ENCODE measurements at regions not wholly inside any gene's neighbourhood (a gene's known extent, or its start where the extent isn't known, plus 50 kb on each side); places are given as distances from the start of the nearest gene placed in this dataset.
"Not testable (repeated sequence)": the region's sequence is repeated elsewhere in the genome, so short reads cannot be mapped to it uniquely, and the experiment has no call there.

DNA sequence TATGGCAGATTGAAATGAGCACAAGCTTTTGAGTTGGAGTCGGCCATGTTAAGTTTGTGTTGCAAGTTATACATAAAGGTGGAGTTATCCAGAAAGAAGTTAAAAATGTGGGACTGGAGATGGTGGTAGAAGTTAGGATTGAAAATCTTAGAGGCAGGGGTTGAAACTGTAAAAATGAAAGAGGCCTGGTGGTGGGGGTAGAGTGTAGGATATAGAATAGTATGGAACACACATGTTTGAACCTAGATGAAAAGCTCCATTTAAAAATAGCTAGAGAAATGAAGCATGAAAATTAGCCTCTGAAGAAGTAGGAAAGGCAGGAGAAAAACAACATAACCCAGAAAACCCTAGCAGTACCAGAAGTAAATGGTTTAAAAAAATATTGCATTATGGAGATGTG, 131.8 kb upstream of the ENPEP start:
- Histone ChIP-seq H3K4me3 (ENCODE audit: low read length in 3 of 3) (no peak overlapping the region), H3K27me3 (ENCODE audit: control insufficient read depth, insufficient read depth, low read length) (no peaks in the 10 kb centered on the region), H3K27ac (ENCODE audit: low read depth in 2 of 2, low read length in 2 of 2) (no peak overlapping the region), H3K36me3 (ENCODE audit: control insufficient read depth in 2 of 3, insufficient read depth in 3 of 3, low read length in 3 of 3) (no peaks in the 10 kb centered on the region), H3K4me1 (ENCODE audit: control insufficient read depth in 2 of 3, insufficient read depth in 2 of 3, low read depth in 1 of 3, low read length in 3 of 3) (peaks cover 0 to 2% (median 0%) of the 10 kb centered on the region in 3 donors), H3K9me3 (ENCODE audit: control insufficient read depth in 2 of 3, insufficient read depth in 1 of 3, low read length in 3 of 3) (no peaks in the 10 kb centered on the region), H3K9ac (ENCODE audit: low read length in 3 of 3) (no peak overlapping the region)
- TF ChIP-seq, protein P1, sequence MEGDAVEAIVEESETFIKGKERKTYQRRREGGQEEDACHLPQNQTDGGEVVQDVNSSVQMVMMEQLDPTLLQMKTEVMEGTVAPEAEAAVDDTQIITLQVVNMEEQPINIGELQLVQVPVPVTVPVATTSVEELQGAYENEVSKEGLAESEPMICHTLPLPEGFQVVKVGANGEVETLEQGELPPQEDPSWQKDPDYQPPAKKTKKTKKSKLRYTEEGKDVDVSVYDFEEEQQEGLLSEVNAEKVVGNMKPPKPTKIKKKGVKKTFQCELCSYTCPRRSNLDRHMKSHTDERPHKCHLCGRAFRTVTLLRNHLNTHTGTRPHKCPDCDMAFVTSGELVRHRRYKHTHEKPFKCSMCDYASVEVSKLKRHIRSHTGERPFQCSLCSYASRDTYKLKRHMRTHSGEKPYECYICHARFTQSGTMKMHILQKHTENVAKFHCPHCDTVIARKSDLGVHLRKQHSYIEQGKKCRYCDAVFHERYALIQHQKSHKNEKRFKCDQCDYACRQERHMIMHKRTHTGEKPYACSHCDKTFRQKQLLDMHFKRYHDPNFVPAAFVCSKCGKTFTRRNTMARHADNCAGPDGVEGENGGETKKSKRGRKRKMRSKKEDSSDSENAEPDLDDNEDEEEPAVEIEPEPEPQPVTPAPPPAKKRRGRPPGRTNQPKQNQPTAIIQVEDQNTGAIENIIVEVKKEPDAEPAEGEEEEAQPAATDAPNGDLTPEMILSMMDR (IDR thresholded peaks at IDR 0.05; ENCODE audit: borderline replicate concordance, extremely low read depth, insufficient read depth), result peak; percentile 20
- intact Hi-C loops (cut with DNase I), result no loop called here
- DNase-seq (peak in 3 of 5 donors; percentile 36 to 48 (median 38)), FAIRE-seq (no peak)

DNA sequence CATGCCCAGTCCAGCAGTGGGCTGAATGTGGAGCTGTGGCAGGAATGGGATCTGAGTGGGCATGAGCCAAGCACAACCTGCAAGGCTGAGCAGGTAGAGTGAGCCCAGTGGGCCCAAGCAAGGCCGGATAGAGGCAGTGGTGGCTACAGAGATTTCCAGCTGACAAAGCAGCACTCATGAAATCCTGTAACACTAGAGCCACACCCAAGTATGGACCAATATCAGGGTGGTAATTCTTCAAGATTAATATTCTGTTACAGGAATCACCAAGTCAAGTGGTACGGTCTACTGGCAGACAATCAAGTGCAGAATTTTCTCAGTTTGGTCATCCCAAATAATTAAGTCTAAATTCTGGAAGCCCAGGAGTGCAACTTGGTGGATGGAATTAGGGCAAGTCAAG, 132.4 kb upstream of the ENPEP start:
- H3K4me1 ChIP-seq (ENCODE audit: control insufficient read depth in 2 of 3, insufficient read depth in 2 of 3, low read depth in 1 of 3, low read length in 3 of 3), result peaks cover 0 to 2% (median 0%) of the 10 kb centered on the region in 3 donors
- H3K36me3 ChIP-seq (ENCODE audit: control insufficient read depth in 2 of 3, insufficient read depth in 3 of 3, low read length in 3 of 3), result no peaks in the 10 kb centered on the region
- intact Hi-C loops (cut with DNase I), result no loop called here
- H3K4me3 ChIP-seq (ENCODE audit: low read length in 3 of 3), result no peak overlapping the region
- DNase-seq (no peak), FAIRE-seq (no peak)
- H3K27me3 ChIP-seq (ENCODE audit: control insufficient read depth, insufficient read depth, low read length), result no peaks in the 10 kb centered on the region
- no peak overlapping the region for H3K27ac ChIP-seq (ENCODE audit: low read depth in 2 of 2, low read length in 2 of 2)
- H3K9me3 ChIP-seq (ENCODE audit: control insufficient read depth in 2 of 3, insufficient read depth in 1 of 3, low read length in 3 of 3), result no peaks in the 10 kb centered on the region
- TF ChIP-seq, protein P1 (IDR thresholded peaks at IDR 0.05; ENCODE audit: borderline replicate concordance, extremely low read depth, insufficient read depth), result no peak
- no peak overlapping the region for H3K9ac ChIP-seq (ENCODE audit: low read length in 3 of 3)

DNA sequence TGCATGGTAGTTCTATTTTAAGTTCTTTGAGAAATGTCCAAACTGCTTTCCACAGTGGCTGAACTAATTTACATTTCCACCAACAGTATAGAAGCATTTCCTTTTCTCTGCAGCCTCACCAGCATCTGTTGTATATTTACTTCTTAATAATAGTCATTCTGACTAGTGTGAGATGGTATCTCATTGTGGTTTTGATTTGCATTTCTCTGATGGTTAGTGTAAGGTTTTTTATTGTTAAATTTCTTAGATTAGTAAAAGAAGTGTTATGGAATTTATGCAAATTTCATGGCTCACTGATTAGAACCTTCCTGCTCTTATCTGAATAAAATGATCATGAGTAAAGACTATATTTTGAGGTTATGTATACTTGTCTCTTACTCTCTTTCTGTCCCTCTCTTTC, 134.8 kb upstream of the ENPEP start:
- DNase-seq; H3K27me3 ChIP-seq (ENCODE audit: control insufficient read depth, insufficient read depth, low read length); FAIRE-seq; H3K4me3 ChIP-seq (ENCODE audit: low read length in 3 of 3); H3K9me3 ChIP-seq (ENCODE audit: control insufficient read depth in 2 of 3, insufficient read depth in 1 of 3, low read length in 3 of 3); H3K4me1 ChIP-seq (ENCODE audit: control insufficient read depth in 2 of 3, insufficient read depth in 2 of 3, low read depth in 1 of 3, low read length in 3 of 3); H3K36me3 ChIP-seq (ENCODE audit: control insufficient read depth in 2 of 3, insufficient read depth in 3 of 3, low read length in 3 of 3); intact Hi-C loops (cut with DNase I); H3K9ac ChIP-seq (ENCODE audit: low read length in 3 of 3); H3K27ac ChIP-seq (ENCODE audit: low read depth in 2 of 2, low read length in 2 of 2): not testable (repeated sequence)

DNA sequence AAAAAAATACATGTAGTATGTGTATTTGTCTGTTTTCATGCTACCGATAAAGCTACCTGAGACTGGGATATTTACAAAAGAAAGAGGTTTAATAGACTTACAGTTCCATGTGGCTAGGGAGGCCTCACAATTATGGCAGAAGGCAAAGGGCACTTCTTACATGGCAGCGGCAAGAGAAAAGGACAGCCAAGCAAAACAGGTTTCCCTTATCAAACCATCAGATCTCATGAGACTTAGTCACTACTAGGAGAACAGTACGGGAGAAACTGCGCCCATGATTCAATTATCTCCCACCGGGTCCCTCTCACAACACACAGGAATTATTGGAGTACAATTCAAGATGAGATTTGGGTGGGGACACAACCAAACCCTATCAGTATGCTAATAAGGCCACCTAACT, 137.0 kb upstream of the ELOVL6 start:
- no peak overlapping the region for H3K27ac ChIP-seq (ENCODE audit: low read depth in 2 of 2, low read length in 2 of 2)
- H3K9ac ChIP-seq (ENCODE audit: low read length in 3 of 3), result no peak overlapping the region
- no peaks in the 10 kb centered on the region for H3K4me1 ChIP-seq (ENCODE audit: control insufficient read depth in 2 of 3, insufficient read depth in 2 of 3, low read depth in 1 of 3, low read length in 3 of 3)
- no peaks in the 10 kb centered on the region for H3K27me3 ChIP-seq (ENCODE audit: control insufficient read depth, insufficient read depth, low read length)
- TF ChIP-seq, protein P1 (IDR thresholded peaks at IDR 0.05; ENCODE audit: borderline replicate concordance, extremely low read depth, insufficient read depth), result no peak
- DNase-seq (no peak), FAIRE-seq (no peak)
- intact Hi-C loops (cut with DNase I), result no loop called here
- no peaks in the 10 kb centered on the region for H3K9me3 ChIP-seq (ENCODE audit: control insufficient read depth in 2 of 3, insufficient read depth in 1 of 3, low read length in 3 of 3)
- no peaks in the 10 kb centered on the region for H3K36me3 ChIP-seq (ENCODE audit: control insufficient read depth in 2 of 3, insufficient read depth in 3 of 3, low read length in 3 of 3)
- H3K4me3 ChIP-seq (ENCODE audit: low read length in 3 of 3), result no peak overlapping the region

Data from kidney (tissue), 13 donors.